ENCODE measurements at regions not wholly inside any gene's neighbourhood (a gene's known extent, or its start where the extent isn't known, plus 50 kb on each side); places are given as distances from the start of the nearest gene placed in this dataset.

DNA sequence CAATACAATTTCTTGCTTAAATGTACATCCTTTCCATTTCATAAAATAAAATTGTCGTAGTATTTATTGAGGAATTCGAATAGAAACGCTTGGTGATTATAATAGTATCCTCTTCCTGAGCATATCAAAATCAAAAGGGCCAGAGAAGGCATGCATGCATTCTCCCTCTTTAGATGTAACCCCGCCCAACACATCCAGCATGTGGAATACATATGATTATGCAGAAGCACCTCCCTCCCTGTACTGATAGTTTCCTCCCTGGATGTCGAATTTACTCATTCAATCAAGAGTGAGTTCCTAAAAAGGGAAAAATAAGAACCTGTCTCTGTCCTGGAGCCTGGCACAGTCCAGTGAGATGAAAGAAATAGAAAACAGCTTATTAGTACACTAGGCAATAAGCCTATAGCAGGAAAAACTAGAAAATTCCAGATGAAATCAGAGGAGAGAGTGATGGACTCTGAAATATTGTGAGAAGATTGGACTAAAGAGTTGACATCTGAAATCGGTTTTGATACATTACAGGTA lies 262.9 kb downstream of the RDH14 start:
- H3K27me3 ChIP-seq (replicated peaks; ENCODE audit: insufficient read depth, low read depth, low read length, poor library complexity) = no peaks in the 10 kb centered on the region
- no peaks in the 10 kb centered on the region for H3K9me3 ChIP-seq (ENCODE audit: low read depth, low read length, poor library complexity, severe bottlenecking)
- DNase-seq (ENCODE audit: low spot score) = no peak
- peak overlapping the region; percentile 16 for H3K27ac ChIP-seq (ENCODE audit: low read depth, low read length, poor library complexity, severe bottlenecking)
- TF ChIP-seq CTCF (conservative IDR thresholded peaks at IDR 0.05; ENCODE audit: low read depth, low read length) = no peak
- TF ChIP-seq EZH2 (IDR thresholded peaks at IDR 0.05; ENCODE audit: borderline replicate concordance, low read depth, low read length, poor library complexity, severe bottlenecking) = no peak
- H3K4me3 ChIP-seq (ENCODE audit: low read depth, low read length, poor library complexity, severe bottlenecking) = peak overlapping the region; percentile 17
- ChIA-PET CTCF (no interaction called here), POLR2A (ENCODE audit: low non-redundant PET) (no interaction called here)
- no TSS peak for BruUV-seq (replicated peaks)
- no peaks in the 10 kb centered on the region for H3K36me3 ChIP-seq (ENCODE audit: insufficient read depth, low read length, poor library complexity, severe bottlenecking)
- H3K4me1 ChIP-seq (ENCODE audit: insufficient read depth, low read length, poor library complexity, severe bottlenecking) = peaks cover 37% of the 10 kb centered on the region
- intact Hi-C loops (cut with micrococcal nuclease; ENCODE audit: unreplicated experiment) = no loop called here

DNA sequence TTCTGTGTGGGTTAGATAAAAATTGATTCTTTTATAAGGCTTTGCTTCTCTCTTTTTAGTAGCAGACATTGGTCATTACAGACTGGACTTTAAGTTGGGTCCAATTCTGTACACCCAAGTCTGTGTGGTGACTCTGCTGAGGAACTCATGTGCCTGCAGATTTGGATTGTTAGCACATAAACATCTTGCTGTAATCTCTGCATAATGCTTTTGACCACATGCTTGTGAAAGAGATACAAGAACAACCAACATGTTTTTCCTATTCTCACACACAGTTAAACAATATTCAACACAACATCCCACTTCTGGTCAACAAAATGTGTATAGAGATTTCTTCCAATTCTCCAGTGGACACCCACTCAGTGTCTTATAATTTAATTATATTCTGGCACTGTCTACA lies 270.1 kb downstream of the RDH14 start:
- CTCF ChIA-PET = no interaction called here
- TF ChIP-seq EZH2 (IDR thresholded peaks at IDR 0.05; ENCODE audit: borderline replicate concordance, low read depth, low read length, poor library complexity, severe bottlenecking) (no peak), CTCF (conservative IDR thresholded peaks at IDR 0.05; ENCODE audit: low read depth, low read length) (no peak)
- BruUV-seq (replicated peaks) = no TSS peak
- H3K36me3 ChIP-seq (ENCODE audit: insufficient read depth, low read length, poor library complexity, severe bottlenecking) = no peaks in the 10 kb centered on the region
- no peaks in the 10 kb centered on the region for H3K4me1 ChIP-seq (ENCODE audit: insufficient read depth, low read length, poor library complexity, severe bottlenecking)
- intact Hi-C loops (cut with micrococcal nuclease; ENCODE audit: unreplicated experiment) = no loop called here
- no peak for DNase-seq (ENCODE audit: low spot score)
- no peaks in the 10 kb centered on the region for H3K9me3 ChIP-seq (ENCODE audit: low read depth, low read length, poor library complexity, severe bottlenecking)
- H3K27ac ChIP-seq (ENCODE audit: low read depth, low read length, poor library complexity, severe bottlenecking) = no peak overlapping the region
- POLR2A ChIA-PET (ENCODE audit: low non-redundant PET) = no interaction called here
- H3K27me3 ChIP-seq (replicated peaks; ENCODE audit: insufficient read depth, low read depth, low read length, poor library complexity) = no peaks in the 10 kb centered on the region
- no peak overlapping the region for H3K4me3 ChIP-seq (ENCODE audit: low read depth, low read length, poor library complexity, severe bottlenecking)

GRCh38 chr2:18286897-18287296 lies 273.6 kb downstream of the RDH14 start:
- Histone ChIP-seq H3K9me3 (ENCODE audit: low read depth, low read length, poor library complexity, severe bottlenecking) (no peaks in the 10 kb centered on the region), H3K27me3 (replicated peaks; ENCODE audit: insufficient read depth, low read depth, low read length, poor library complexity) (no peaks in the 10 kb centered on the region), H3K4me3 (ENCODE audit: low read depth, low read length, poor library complexity, severe bottlenecking) (no peak overlapping the region), H3K27ac (ENCODE audit: low read depth, low read length, poor library complexity, severe bottlenecking) (no peak overlapping the region), H3K4me1 (ENCODE audit: insufficient read depth, low read length, poor library complexity, severe bottlenecking) (no peaks in the 10 kb centered on the region), H3K36me3 (ENCODE audit: insufficient read depth, low read length, poor library complexity, severe bottlenecking) (no peaks in the 10 kb centered on the region)
- POLR2A ChIA-PET (ENCODE audit: low non-redundant PET) = no interaction called here
- TF ChIP-seq EZH2 (IDR thresholded peaks at IDR 0.05; ENCODE audit: borderline replicate concordance, low read depth, low read length, poor library complexity, severe bottlenecking) = no peak
- TF ChIP-seq CTCF (conservative IDR thresholded peaks at IDR 0.05; ENCODE audit: low read depth, low read length) = no peak
- no TSS peak for BruUV-seq (replicated peaks)
- CTCF ChIA-PET = no interaction called here
- intact Hi-C loops (cut with micrococcal nuclease; ENCODE audit: unreplicated experiment) = no loop called here
- DNase-seq (ENCODE audit: low spot score) = no peak

All from A673 (cell line).